GM12878 (cell line): ENCODE measurements at regions not wholly inside any gene's neighbourhood (a gene's known extent, or its start where the extent isn't known, plus 50 kb on each side); places are given as distances from the start of the nearest gene placed in this dataset.

Experiments used
- ATAC-seq: fragments of 200-7000 bp; cut with Tn5 transposase; 3 replicates; pipeline ENCODE4 v1.9.1; 2020; ENCODE audit warnings: mild to moderate bottlenecking, moderate library complexity
- BruUV-seq: library from RNA; stranded (reverse); fragments of 400-500 nt; replicated peaks from 2 replicates; lab custom pipeline; 2021; lab: Mats Ljungman, UMichigan
- CTCF ChIA-PET: fragments of 300-600 bp; sonication (Branson Sonifier 250); formaldehyde crosslinking; extraction: SDS; loops from one replicate; lab custom pipeline; 2021; ENCODE audit warnings: inconsistent platforms; lab: Yijun Ruan, JAX
- POLR2A ChIA-PET: fragments of 350-600 bp; formaldehyde crosslinking; extraction: SDS; loops from one replicate; lab custom pipeline; 2021; ENCODE audit warnings: inconsistent platforms; lab: Charles Lee
- RAD21 ChIA-PET: fragments of 300-600 bp; sonication (Branson Sonifier 250); formaldehyde crosslinking; loops from one replicate; lab custom pipeline; 2023; ENCODE audit warnings: antibody characterized with exemption; ENCODE audit not compliant: unreplicated experiment; lab: Charles Lee
- SMC1A ChIA-PET: fragments of 300-600 bp; sonication (Branson Sonifier 250); formaldehyde crosslinking; loops from one replicate; lab custom pipeline; 2023; ENCODE audit not compliant: unreplicated experiment, uncharacterized antibody; lab: Charles Lee
- DNase-seq: peaks from one replicate; pipeline ENCODE4 v3.0.0-alpha.2; 2011; ENCODE audit warnings: low read depth, low spot score
- FAIRE-seq: peaks from 3 replicates; lab custom pipeline; 2011; peaks lifted over from hg19 to GRCh38; lab: Jason Lieb, UNC
- H2AFZ ChIP-seq: 2 replicates; pipeline ENCODE4 v1.6.0; 2011; ENCODE audit warnings: low read depth, low read length, control low read depth; ENCODE audit not compliant: control insufficient read depth
- H3K27ac ChIP-seq: 2 replicates; pipeline ENCODE4 v1.5.1; 2011; ENCODE audit warnings: control low read depth; ENCODE audit not compliant: control insufficient read depth, insufficient read depth
- H3K27me3 ChIP-seq, 2 experiments: replicated peaks in 1 of 2; 2 replicates each; pipeline versions ENCODE4 v1.6.0 to v1.6.1; 2011; ENCODE audit warnings: low read length in 1 of 2; ENCODE audit not compliant: control insufficient read depth in 2 of 2, insufficient read depth in 2 of 2
- H3K36me3 ChIP-seq, 2 experiments: 2 replicates each; pipeline ENCODE4 v1.5.1; 2011; ENCODE audit warnings: low read length in 1 of 2; ENCODE audit not compliant: control insufficient read depth in 2 of 2, insufficient read depth in 2 of 2
- H3K4me1 ChIP-seq: 2 replicates; pipeline ENCODE4 v1.6.1; 2011; ENCODE audit warnings: mild to moderate bottlenecking, low read length, moderate library complexity, mixed read lengths; ENCODE audit not compliant: control insufficient read depth, insufficient read depth
- H3K4me2 ChIP-seq: 2 replicates; pipeline ENCODE4 v1.6.0; 2011; ENCODE audit warnings: control low read depth; ENCODE audit not compliant: control insufficient read depth, insufficient read depth
- H3K4me3 ChIP-seq: fragments of 200-600 bp; sonication (generic); 2 replicates; pipeline ENCODE4 v1.5.1; 2016
- H3K79me2 ChIP-seq: 2 replicates; pipeline ENCODE4 v1.6.0; 2011; ENCODE audit warnings: low read length; ENCODE audit not compliant: control insufficient read depth, insufficient read depth
- H3K9ac ChIP-seq: 2 replicates; pipeline ENCODE4 v1.8.0; 2011; ENCODE audit warnings: low read length, control low read depth, mixed read lengths; ENCODE audit not compliant: control insufficient read depth, insufficient read depth
- H3K9me3 ChIP-seq: replicated peaks from 3 replicates; pipeline ENCODE4 v1.5.1; 2011; ENCODE audit warnings: mild to moderate bottlenecking, low read length; ENCODE audit not compliant: control insufficient read depth, insufficient read depth
- H4K20me1 ChIP-seq: 2 replicates; pipeline ENCODE4 v1.6.0; 2011; ENCODE audit not compliant: control insufficient read depth, insufficient read depth
- CBX5 ChIP-seq: sonication (generic); IDR thresholded peaks from 2 replicates; pipeline ENCODE4 v1.6.1; 2016; ENCODE audit warnings: low read depth, moderate library complexity, mild to moderate bottlenecking, inconsistent platforms
- CEBPB ChIP-seq, 2 experiments: fragments of 150-350 bp in 1 of 2; IDR thresholded peaks; 2 replicates each; pipeline ENCODE4 v1.6.1; 2012 to 2014; ENCODE audit warnings: low read depth in 2 of 2, low read length in 2 of 2, borderline replicate concordance in 1 of 2, inconsistent platforms in 1 of 2
- FOXM1 ChIP-seq: IDR thresholded peaks from 2 replicates; pipeline ENCODE4 v1.6.1; 2012; ENCODE audit warnings: low read depth, mild to moderate bottlenecking, inconsistent platforms, low read length, moderate library complexity
- IRF4 ChIP-seq: IDR thresholded peaks from 2 replicates; pipeline ENCODE4 v1.6.1; 2011; ENCODE audit warnings: low read depth, low read length
- MYC ChIP-seq: IDR thresholded peaks from 2 replicates; pipeline ENCODE4 v1.6.1; 2011; ENCODE audit warnings: mild to moderate bottlenecking, low read length, moderate library complexity, inconsistent platforms; ENCODE audit not compliant: insufficient read depth, insufficient replicate concordance, insufficient read length, severe bottlenecking
- POLR2A ChIP-seq: IDR thresholded peaks from 2 replicates; pipeline ENCODE4 v1.6.1; 2011; ENCODE audit warnings: low read depth, mild to moderate bottlenecking, low read length
- RAD21 ChIP-seq: IDR thresholded peaks from 2 replicates; pipeline ENCODE4 v1.6.1; 2011; ENCODE audit warnings: mild to moderate bottlenecking, low read depth, low read length, moderate library complexity; ENCODE audit not compliant: insufficient read depth
- RELA ChIP-seq: fragments of 450-650 bp; IDR thresholded peaks from 2 replicates; pipeline ENCODE4 v1.8.0; 2014; ENCODE audit warnings: borderline replicate concordance; ENCODE audit not compliant: partially characterized antibody
- WGBS: methylation state at CpG from one replicate; pipeline ENCODE4 v1.1.6; 2016; ENCODE audit warnings: low lambda C conversion rate; ENCODE audit not compliant: insufficient replicate concordance, insufficient coverage; ENCODE audit errors: missing lambda C conversion rate; 5-methylcytosine and 5-hydroxymethylcytosine counted together
- in situ Hi-C: fragments of 300-500 bp; cut with MboI; formaldehyde crosslinking; loops from 9 replicates; pipeline ENCODE4 v1.14.3; 2018; ENCODE audit warnings: mixed read lengths
- intact Hi-C: fragments of 100-400 bp; cut with micrococcal nuclease; formaldehyde crosslinking; loops from one replicate; pipeline ENCODE4 v1.14.2; 2022; ENCODE audit not compliant: unreplicated experiment
- TF ChIP-seq, protein P1 (sequence below): IDR thresholded peaks from 2 replicates; pipeline ENCODE4 v1.6.1; 2012; ENCODE audit warnings: low read depth, low read length, improper control_type of control experiment

- in situ Hi-C loops = no loop called here
- no peak for FAIRE-seq
- Histone ChIP-seq H3K9ac (no peak overlapping the region), H4K20me1 (no peaks in the 10 kb centered on the region), H3K36me3 (no peaks in the 10 kb centered on the region), H3K79me2 (no peaks in the 10 kb centered on the region), H2AFZ (no peak overlapping the region), H3K4me1 (no peaks in the 10 kb centered on the region), H3K4me3 (no peak overlapping the region), H3K9me3 (no peaks in the 10 kb centered on the region), H3K27ac (no peak overlapping the region), H3K27me3 (no peaks in the 10 kb centered on the region), H3K4me2 (no peak overlapping the region)
- TF ChIP-seq IRF4 = no peak
- no peak for TF ChIP-seq CEBPB (IDR thresholded peaks at IDR 0.05; ENCODE audit: borderline replicate concordance in 1 of 2, low read depth in 2 of 2, low read length in 2 of 2)
- no peak for TF ChIP-seq RAD21
- TF ChIP-seq, protein P1, sequence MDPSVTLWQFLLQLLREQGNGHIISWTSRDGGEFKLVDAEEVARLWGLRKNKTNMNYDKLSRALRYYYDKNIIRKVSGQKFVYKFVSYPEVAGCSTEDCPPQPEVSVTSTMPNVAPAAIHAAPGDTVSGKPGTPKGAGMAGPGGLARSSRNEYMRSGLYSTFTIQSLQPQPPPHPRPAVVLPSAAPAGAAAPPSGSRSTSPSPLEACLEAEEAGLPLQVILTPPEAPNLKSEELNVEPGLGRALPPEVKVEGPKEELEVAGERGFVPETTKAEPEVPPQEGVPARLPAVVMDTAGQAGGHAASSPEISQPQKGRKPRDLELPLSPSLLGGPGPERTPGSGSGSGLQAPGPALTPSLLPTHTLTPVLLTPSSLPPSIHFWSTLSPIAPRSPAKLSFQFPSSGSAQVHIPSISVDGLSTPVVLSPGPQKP = no peak
- no peak for TF ChIP-seq POLR2A
- no peak for TF ChIP-seq RELA
- no peak for TF ChIP-seq CBX5
- no peak for DNase-seq
- no TSS peak for BruUV-seq
- ChIA-PET RAD21 (no interaction called here), SMC1A (no interaction called here), CTCF (no interaction called here), POLR2A (no interaction called here)
- WGBS = 15% methylated on average over 3 of the region's 3 CpGs
- ATAC-seq = no peak
- intact Hi-C loops = no loop called here
Observed at GRCh38 chr15:62922514-62922913, 120.0 kb upstream of the TPM1 start.

GRCh38 chr15:62925875-62926274, 116.7 kb upstream of the TPM1 start:
- ChIA-PET CTCF (interaction anchor here (0.6 kb wide), 1 partner anchor 27 kb away, joined by 3 read pairs; no protein-coding TSS in a partner anchor), POLR2A (no interaction called here), RAD21 (no interaction called here), SMC1A (no interaction called here)
- WGBS = 34% methylated on average over 8 of the region's 8 CpGs
- no peak overlapping the region for H3K4me3 ChIP-seq
- no peaks in the 10 kb centered on the region for H4K20me1 ChIP-seq
- FAIRE-seq = no peak
- no TSS peak for BruUV-seq
- H3K27ac ChIP-seq = no peak overlapping the region
- no peaks in the 10 kb centered on the region for H3K27me3 ChIP-seq
- H3K36me3 ChIP-seq = no peaks in the 10 kb centered on the region
- DNase-seq = no peak
- in situ Hi-C loops (no loop called here), intact Hi-C loops (no loop called here)
- no peaks in the 10 kb centered on the region for H3K4me1 ChIP-seq
- TF ChIP-seq MYC = no peak
- TF ChIP-seq FOXM1 = no peak
- no peaks in the 10 kb centered on the region for H3K9me3 ChIP-seq
- H3K4me2 ChIP-seq = no peak overlapping the region
- ATAC-seq = no peak
- H3K9ac ChIP-seq = no peak overlapping the region
- H2AFZ ChIP-seq = no peak overlapping the region
- no peaks in the 10 kb centered on the region for H3K79me2 ChIP-seq
